ENCODE measurements at regions not wholly inside any gene's neighbourhood (a gene's known extent, or its start where the extent isn't known, plus 50 kb on each side); places are given as distances from the start of the nearest gene placed in this dataset.

DNA sequence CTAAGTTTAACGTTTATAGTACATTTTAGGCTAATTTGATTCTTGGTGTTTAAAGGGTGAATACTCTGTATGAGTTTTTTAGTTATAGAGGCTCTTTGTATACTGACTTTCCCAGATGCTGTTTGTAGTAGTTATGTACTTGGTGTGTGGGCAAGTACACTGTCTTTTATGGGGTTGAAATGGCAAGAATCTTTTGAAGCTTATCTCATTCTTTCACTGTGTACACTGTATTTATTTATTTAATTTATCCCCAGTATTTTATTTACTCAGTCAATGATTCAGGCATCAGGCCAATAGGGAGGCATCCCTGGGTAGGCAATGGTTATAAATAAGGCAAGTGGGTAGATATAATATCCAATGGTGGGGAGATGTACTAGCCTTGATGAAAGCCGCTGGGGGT, 277.0 kb upstream of the PTCHD4 start:
- TF ChIP-seq, protein P1, sequence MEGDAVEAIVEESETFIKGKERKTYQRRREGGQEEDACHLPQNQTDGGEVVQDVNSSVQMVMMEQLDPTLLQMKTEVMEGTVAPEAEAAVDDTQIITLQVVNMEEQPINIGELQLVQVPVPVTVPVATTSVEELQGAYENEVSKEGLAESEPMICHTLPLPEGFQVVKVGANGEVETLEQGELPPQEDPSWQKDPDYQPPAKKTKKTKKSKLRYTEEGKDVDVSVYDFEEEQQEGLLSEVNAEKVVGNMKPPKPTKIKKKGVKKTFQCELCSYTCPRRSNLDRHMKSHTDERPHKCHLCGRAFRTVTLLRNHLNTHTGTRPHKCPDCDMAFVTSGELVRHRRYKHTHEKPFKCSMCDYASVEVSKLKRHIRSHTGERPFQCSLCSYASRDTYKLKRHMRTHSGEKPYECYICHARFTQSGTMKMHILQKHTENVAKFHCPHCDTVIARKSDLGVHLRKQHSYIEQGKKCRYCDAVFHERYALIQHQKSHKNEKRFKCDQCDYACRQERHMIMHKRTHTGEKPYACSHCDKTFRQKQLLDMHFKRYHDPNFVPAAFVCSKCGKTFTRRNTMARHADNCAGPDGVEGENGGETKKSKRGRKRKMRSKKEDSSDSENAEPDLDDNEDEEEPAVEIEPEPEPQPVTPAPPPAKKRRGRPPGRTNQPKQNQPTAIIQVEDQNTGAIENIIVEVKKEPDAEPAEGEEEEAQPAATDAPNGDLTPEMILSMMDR (IDR thresholded peaks at IDR 0.05): no peak
- no peak for TF ChIP-seq POLR2A (IDR thresholded peaks at IDR 0.05)
- no peak for TF ChIP-seq POLR2AphosphoS5 (IDR thresholded peaks at IDR 0.05)

Measured in gastroesophageal sphincter (tissue), 3 donors.